ENCODE measurements at regions not wholly inside any gene's neighbourhood (a gene's known extent, or its start where the extent isn't known, plus 50 kb on each side); places are given as distances from the start of the nearest gene placed in this dataset.

DNA sequence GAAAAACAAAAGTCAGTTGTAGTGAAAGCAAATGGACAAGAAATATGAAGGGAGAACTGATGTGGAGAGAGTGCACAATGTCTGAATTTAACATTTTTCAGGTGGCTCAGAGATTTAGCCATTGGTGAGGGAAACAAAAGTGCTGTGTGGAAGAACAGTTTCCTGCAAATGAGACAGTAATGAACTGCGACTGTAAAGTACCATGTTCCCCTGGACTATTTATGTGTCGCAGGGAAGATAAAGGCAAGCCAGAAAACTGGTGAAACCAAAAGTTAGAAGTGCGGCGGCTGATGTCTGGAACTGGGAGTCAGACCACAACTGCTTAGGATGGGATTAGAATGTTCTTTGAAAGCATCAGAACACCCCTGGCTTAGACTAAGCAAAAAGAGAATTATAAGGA, 905.1 kb upstream of the MAN1A1 start:
- no peak for DNase-seq (ENCODE audit: low spot score in 2 of 2)
- no peak overlapping the region for H3K27ac ChIP-seq
- H3K27me3 ChIP-seq = no peaks in the 10 kb centered on the region
- H3K4me3 ChIP-seq = no peak overlapping the region
- no peaks in the 10 kb centered on the region for H3K36me3 ChIP-seq
- H3K9me3 ChIP-seq = no peaks in the 10 kb centered on the region
- WGBS, 2 donors = 94 to 96% methylated on average over 4 of the region's 4 CpGs
- no peaks in the 10 kb centered on the region for H3K4me1 ChIP-seq
- TF ChIP-seq, protein P1, sequence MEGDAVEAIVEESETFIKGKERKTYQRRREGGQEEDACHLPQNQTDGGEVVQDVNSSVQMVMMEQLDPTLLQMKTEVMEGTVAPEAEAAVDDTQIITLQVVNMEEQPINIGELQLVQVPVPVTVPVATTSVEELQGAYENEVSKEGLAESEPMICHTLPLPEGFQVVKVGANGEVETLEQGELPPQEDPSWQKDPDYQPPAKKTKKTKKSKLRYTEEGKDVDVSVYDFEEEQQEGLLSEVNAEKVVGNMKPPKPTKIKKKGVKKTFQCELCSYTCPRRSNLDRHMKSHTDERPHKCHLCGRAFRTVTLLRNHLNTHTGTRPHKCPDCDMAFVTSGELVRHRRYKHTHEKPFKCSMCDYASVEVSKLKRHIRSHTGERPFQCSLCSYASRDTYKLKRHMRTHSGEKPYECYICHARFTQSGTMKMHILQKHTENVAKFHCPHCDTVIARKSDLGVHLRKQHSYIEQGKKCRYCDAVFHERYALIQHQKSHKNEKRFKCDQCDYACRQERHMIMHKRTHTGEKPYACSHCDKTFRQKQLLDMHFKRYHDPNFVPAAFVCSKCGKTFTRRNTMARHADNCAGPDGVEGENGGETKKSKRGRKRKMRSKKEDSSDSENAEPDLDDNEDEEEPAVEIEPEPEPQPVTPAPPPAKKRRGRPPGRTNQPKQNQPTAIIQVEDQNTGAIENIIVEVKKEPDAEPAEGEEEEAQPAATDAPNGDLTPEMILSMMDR (IDR thresholded peaks at IDR 0.05) = no peak

DNA sequence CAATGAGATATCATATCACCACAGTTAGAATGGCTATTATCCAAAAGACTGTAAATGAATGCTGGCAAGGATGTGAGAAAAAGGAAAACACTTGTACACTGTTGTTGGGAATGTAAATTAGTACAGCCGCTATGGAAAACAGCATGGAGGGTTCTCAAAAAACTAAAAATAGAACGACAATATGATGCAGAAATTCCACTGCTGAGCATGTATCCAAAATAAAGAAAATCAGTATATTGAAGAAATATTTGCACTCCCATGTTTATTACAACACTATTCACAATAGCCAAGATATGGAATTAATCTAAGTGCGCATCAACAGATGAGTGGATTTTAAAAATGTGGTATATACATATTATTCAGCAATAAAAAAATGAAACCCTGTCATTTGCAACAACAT, 898.9 kb upstream of the MAN1A1 start:
- H3K4me3 ChIP-seq = no peak overlapping the region
- H3K27me3 ChIP-seq = no peaks in the 10 kb centered on the region
- H3K9me3 ChIP-seq = peaks cover 0 to 4% (median 0%) of the 10 kb centered on the region in 4 donors
- DNase-seq (ENCODE audit: low spot score in 2 of 2) = no peak
- no peaks in the 10 kb centered on the region for H3K36me3 ChIP-seq
- H3K27ac ChIP-seq = no peak overlapping the region
- H3K4me1 ChIP-seq = no peaks in the 10 kb centered on the region
- WGBS, 2 donors = 50 to 54% methylated on average over 3 of the region's 3 CpGs
- no peak for TF ChIP-seq POLR2A (IDR thresholded peaks at IDR 0.05)
- TF ChIP-seq, protein P1 (IDR thresholded peaks at IDR 0.05) = no peak

DNA sequence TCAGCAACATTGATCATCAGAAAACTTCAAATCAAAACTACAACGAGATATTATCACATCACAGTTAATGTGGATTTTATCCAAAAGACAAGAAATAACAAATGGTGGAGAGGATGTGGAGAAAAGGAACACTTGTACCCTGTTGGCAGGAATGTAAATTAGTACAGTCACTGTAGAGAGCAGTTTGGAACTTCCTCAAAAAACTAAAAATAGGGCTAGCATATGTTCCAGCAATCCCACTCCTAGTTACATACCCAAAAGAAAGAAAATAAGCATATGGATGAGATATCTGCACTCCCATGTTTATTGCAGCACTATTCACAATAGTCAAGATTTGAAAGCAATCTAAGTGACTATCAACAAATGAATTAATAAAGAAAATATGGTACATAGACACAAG, 887.7 kb upstream of the MAN1A1 start:
- Histone ChIP-seq H3K4me3 (no peak overlapping the region), H3K36me3 (no peaks in the 10 kb centered on the region), H3K27me3 (no peaks in the 10 kb centered on the region), H3K27ac (no peak overlapping the region), H3K9me3 (peaks cover 0 to 32% (median 8%) of the 10 kb centered on the region in 4 donors), H3K4me1 (no peaks in the 10 kb centered on the region)
- no peak for TF ChIP-seq EP300 (IDR thresholded peaks at IDR 0.05)
- WGBS, 2 donors = 87 to 97% methylated on average over 1 of the region's 1 CpG
- DNase-seq (ENCODE audit: low spot score in 2 of 2) = no peak

DNA sequence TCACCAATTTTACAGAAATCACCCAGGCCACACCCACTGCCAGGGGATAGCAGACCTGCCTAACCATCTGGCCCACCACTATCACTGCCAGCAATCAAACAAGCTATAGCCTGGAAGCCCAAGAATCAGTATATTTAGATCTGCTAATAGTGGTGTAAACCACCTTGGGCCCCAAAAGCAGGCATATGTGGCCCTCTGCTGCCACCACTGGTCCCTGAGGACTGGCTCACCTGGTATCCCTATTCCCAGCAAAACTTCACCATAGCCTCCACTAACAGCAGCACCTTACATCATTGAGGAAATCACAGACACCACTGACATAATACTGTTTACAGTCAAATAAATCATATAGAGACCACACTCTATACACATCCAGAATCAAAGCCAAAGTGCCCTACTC, 880.4 kb upstream of the MAN1A1 start:
- no peak overlapping the region for H3K27ac ChIP-seq
- no peaks in the 10 kb centered on the region for H3K4me1 ChIP-seq
- peaks cover 0 to 34% (median 2%) of the 10 kb centered on the region in 4 donors for H3K9me3 ChIP-seq
- no peaks in the 10 kb centered on the region for H3K27me3 ChIP-seq
- H3K36me3 ChIP-seq = no peaks in the 10 kb centered on the region
- no peak overlapping the region for H3K4me3 ChIP-seq
- no peak for DNase-seq (ENCODE audit: low spot score in 2 of 2)
- TF ChIP-seq POLR2A (IDR thresholded peaks at IDR 0.05) = no peak
- TF ChIP-seq EP300 (IDR thresholded peaks at IDR 0.05) = no peak

DNA sequence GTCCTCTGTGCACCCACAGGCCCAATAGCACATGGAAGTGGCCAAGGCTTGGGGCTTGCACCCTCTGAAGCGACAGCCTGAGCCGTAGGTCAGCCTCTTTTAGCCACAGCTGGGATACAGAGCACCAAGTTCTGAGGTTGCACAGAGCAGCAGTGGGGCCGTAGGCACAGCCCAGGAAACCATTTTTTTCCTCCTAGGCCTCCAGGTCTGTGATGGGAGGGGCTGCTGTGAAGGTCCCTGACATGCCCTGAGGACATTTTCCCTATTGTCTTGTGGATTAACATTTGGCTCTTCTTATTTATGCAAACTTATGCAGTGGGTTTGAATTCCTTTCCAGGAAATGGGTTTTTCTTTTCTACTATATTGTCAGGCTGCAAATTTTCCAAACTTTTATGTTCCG, 878.7 kb upstream of the MAN1A1 start:
- Histone ChIP-seq H3K36me3 (no peaks in the 10 kb centered on the region), H3K27ac (no peak overlapping the region), H3K27me3 (no peaks in the 10 kb centered on the region), H3K4me1 (no peaks in the 10 kb centered on the region), H3K4me3 (no peak overlapping the region), H3K9me3 (peaks cover 0 to 16% (median 0%) of the 10 kb centered on the region in 4 donors)
- DNase-seq (ENCODE audit: low spot score in 2 of 2) = no peak
- TF ChIP-seq POLR2A (IDR thresholded peaks at IDR 0.05) (no peak), EP300 (IDR thresholded peaks at IDR 0.05) (no peak)
- TF ChIP-seq, protein P1 (IDR thresholded peaks at IDR 0.05) = no peak
- 78 to 91% methylated on average over 3 to 4 of the region's 4 CpGs for WGBS, 2 donors

DNA sequence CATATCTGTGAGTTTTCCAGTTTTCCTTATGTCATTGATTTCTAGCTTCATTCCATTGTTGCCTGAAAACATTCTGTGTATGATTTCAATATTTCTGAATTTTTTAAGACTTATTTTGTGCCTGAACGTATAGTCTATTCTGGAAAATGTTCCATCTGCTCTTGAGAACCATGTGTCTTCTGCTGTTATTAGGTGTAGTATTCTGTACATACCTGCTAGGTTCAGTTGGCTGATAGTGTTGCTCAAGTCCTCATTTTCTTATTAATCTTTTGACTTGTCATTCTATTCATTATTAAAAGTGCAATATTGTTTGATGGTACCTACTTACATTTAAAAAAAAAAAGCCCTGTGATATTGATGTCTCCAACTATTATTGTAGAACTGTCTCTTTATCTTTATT, 869.8 kb upstream of the MAN1A1 start:
- H3K27me3 ChIP-seq = no peaks in the 10 kb centered on the region
- no peaks in the 10 kb centered on the region for H3K4me1 ChIP-seq
- WGBS, 2 donors = 83 to 88% methylated on average over 1 of the region's 1 CpG
- H3K4me3 ChIP-seq = no peak overlapping the region
- no peaks in the 10 kb centered on the region for H3K9me3 ChIP-seq
- H3K27ac ChIP-seq = no peak overlapping the region
- TF ChIP-seq, protein P1 (IDR thresholded peaks at IDR 0.05) = no peak
- no peak for TF ChIP-seq POLR2A (IDR thresholded peaks at IDR 0.05)
- TF ChIP-seq EP300 (IDR thresholded peaks at IDR 0.05) = no peak
- no peaks in the 10 kb centered on the region for H3K36me3 ChIP-seq
- DNase-seq (ENCODE audit: low spot score in 2 of 2) = no peak

All from tibial nerve (tissue), 4 donors.